SH-SY5Y (cell line): ENCODE measurements at regions not wholly inside any gene's neighbourhood (a gene's known extent, or its start where the extent isn't known, plus 50 kb on each side); places are given as distances from the start of the nearest gene placed in this dataset.

Source experiments
- GATA2 ChIP-seq: IDR thresholded peaks from 2 replicates; pipeline ENCODE4 v1.6.1; 2011; ENCODE audit warnings: mild to moderate bottlenecking, low read depth, low read length
- GATA3 ChIP-seq: IDR thresholded peaks from 2 replicates; pipeline ENCODE4 v1.6.1; 2011; ENCODE audit warnings: low read depth, mild to moderate bottlenecking, low read length, moderate library complexity

DNA sequence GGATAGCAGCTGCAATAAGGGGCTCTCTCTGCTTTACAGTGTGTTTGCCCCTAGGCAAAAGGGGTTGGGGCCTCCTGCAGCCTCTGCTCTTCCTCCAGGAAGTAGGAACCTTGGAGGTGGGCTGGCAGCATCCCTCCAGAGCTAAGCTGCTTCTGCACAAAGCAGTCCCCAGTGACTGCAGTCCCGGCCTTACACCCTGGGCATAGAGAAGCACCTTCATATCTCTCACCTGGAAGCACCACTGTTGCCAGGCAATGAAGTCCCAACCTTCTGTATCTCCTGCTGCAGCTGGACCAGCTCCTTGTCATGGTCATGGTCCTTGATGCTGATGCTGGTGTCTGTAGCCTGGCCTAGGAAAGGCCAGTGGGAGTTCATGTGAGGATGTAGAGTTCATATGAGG lies 171.1 kb upstream of the TET2 start:
- no peak for TF ChIP-seq GATA3
- TF ChIP-seq GATA2: no peak

DNA sequence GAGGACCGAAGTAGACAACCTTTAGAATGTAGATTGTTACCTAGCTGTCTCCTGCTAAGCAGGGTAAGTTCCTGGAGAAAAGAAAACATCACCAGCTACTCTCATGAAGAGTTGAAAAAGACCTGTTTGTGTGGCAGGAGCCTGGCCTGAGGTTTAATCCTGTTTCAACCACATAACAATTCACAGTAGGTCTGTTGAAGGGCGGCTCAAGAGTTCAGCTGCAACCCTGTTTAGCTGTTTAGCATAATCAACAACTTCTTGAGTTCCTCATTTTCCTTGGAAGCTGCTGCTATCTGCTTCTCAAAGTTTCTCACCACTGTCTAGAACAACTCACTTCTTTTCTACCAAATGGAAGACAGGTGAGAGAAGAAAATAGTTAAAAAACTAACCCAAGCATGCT lies 170.4 kb upstream of the TET2 start:
- no peak for TF ChIP-seq GATA3
- TF ChIP-seq GATA2: no peak

DNA sequence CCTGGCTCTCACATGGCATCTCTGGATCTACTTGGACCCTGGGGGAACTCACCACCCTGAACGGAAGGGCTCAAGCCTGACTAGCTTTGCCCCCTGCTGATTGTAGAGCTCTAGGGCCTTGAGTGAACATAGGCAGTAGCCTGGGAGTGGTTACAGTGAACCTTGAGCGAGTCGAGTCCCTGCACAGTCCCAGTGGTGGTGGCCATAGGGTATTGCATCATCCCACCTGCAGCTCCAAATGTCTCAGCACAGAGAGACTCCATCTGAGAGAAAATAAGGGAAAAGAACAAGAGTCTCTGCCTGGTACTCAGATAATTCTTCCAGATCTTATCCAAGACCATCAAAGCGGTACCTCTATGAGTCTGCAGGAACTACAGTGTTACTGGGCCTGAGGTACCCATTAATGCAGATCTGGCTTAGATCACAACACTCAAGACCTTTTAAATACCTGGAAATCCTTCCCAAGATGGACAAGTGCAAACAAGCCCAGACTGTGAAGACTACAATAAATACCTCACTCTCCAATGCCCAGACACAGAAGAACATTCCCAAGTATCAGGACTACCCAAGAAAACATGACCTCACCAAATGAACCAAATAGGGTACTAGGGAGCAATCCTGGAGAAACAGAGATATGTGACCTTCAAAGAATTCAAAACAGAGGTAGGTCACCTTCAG lies 167.5 kb upstream of the TET2 start:
- TF ChIP-seq GATA3 (no peak), GATA2 (no peak)

DNA sequence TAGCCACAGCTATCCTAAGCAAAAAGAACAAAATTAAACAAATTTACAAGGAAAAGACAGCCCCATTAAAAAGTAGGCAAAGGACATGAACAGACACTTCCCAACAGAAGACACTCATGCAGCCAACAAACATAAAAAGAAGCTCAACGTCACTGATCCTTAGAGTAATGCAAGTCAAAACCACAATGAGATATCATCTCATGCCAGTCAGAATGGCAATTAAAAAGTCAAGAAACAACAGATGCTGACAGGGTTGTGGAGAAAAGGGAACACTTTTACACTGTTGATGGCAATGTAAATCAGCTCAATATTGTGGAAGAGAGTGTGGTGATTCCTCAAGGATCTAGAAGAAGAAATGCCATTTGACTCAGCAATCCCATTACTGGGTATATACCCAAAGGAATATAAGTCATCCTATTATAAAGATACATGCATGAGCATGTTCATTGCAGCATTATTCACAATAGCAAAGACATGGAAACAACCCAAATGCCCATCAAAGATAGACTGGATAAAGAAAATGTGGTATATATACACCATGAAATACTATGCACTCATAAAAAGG lies 163.0 kb upstream of the TET2 start:
- TF ChIP-seq GATA2 (no peak), GATA3 (no peak)

GRCh38 chr4:104986306-104986705 lies 160.4 kb upstream of the TET2 start:
- TF ChIP-seq GATA2: no peak
- no peak for TF ChIP-seq GATA3

GRCh38 chr4:104989371-104989770 lies 157.3 kb upstream of the TET2 start:
- TF ChIP-seq GATA3 (no peak), GATA2 (no peak)

GRCh38 chr4:105002278-105002677 lies 144.4 kb upstream of the TET2 start:
- TF ChIP-seq GATA3 (no peak), GATA2 (no peak)

GRCh38 chr4:105014234-105014633 lies 132.4 kb upstream of the TET2 start:
- TF ChIP-seq GATA3 (no peak), GATA2 (no peak)

- TF ChIP-seq GATA3: no peak
- TF ChIP-seq GATA2: no peak
Observed at GRCh38 chr4:105014635-105015034, 132.0 kb upstream of the TET2 start.

DNA sequence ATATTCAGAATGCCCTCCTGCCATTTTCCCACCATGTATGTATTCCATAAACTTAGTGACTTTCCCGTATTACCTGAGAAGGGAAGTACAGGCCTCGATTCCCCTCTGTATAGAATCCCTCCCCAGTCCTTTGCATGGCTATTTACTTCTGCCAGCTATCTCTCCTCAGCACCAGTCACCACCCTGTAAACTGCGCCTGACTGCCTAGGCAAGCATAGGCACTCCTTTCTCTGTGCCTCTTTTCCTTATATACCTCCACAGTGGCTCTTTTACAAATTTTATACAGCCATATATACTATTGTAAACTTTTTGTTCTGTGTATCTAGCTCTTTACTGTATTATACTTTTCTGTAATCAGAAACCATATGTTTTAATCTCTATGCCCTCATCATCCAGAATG lies 130.9 kb upstream of the TET2 start:
- TF ChIP-seq GATA3 (no peak), GATA2 (no peak)

DNA sequence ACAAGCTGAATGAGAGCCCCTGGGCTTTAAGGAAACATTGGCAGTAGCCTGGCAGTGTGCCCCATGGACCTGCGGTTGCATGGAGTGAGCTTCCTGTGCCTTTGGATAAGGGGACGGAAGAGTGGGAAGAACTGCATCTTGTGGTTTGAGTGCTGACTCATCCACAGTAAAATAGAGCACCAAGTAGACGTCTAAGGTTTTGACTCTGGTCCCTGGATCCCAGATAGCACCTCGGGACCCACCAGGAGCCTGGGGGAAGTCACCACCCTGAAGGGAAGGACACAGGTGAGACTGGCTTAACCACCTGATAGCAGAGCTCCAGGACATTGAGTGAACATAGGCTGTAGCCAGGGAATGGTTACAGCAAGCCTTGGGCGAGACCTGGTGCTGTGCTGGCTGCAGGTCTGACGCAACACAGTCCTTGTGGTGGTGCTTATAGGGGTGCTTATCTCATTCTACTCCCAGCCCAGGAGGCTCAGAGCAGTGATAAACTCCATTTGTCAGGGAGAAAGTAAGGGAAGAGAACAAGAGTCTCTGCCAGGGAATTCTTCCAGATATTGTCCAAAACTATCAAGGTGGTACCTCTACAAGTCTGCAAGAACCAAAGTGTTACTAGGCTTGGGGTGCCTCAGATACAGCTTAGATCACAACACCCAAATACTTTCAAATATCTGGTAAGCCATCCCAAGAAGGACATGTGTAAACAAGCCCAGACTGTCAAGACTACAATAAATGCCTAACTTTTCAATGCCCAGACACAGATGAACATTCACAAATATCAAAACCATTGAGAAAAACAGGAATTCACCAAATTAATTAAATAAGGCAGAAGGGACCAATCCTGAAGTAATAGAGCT lies 123.6 kb upstream of the TET2 start:
- TF ChIP-seq GATA2 (no peak), GATA3 (no peak)

- TF ChIP-seq GATA2: no peak
- TF ChIP-seq GATA3: no peak
Observed at GRCh38 chr4:105023668-105024055, 123.0 kb upstream of the TET2 start.

DNA sequence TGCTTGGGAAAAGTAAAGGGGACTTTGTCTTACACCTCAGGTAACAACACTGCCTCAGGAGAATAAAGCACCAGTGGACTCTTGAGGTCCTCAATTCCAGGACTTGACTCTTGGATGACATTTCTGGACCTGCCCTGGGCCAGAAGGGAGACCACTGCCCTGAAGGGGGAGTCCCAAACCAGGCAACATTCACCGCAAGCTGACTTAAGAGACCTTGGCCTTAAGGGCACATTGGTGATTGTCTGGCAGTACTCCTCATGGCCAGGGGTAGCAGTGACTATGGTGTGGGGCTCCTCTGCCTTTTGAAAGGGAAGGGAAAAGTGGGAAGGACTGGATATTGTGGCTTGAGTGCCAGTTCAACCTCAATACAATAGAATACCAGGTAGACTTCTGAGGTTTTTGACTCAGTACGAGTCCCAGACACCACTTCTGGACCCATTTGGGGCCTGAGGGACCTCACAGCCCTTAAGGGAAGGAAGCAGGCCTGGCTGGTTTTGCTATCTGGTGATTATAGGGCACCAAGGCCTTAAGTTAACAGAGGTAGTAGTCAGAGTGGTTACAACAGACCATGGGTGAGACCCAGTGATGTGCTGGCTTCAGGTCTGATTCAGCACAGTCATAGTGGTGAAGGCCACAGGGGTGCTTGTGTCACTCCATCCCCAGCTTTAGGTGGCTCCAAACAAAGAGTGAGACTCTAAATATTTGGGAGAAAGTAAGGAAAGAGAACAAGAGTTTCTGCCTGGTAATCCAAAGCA lies 121.2 kb upstream of the TET2 start:
- TF ChIP-seq GATA2 (no peak), GATA3 (no peak)

DNA sequence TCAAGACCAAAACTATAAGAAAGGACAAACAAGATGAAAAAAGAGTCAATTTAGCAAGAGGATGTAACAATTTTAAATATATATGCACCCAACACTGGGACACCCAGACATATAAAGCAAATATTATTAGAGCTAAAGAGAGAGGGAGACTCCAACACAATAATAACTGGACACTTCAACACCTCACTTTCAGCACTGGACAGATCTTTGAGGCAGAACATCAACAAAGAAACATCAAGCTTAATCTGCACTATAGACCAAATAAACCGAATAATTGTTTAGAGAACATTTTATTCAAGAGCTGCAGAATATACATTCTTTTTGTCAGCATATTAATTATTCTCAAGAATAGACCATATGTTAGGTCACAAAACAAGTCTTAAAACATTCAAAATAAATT lies 109.7 kb upstream of the TET2 start:
- no peak for TF ChIP-seq GATA3
- TF ChIP-seq GATA2: no peak
